Dendritic cell treated with granulocyte-macrophage colony-stimulating factor and Interleukin-4, amounts not matched to agents 40 ng/mL and 50 ng/mL, for 4 days (primary cell): ENCODE measurements at regions not wholly inside any gene's neighbourhood (a gene's known extent, or its start where the extent isn't known, plus 50 kb on each side); places are given as distances from the start of the nearest gene placed in this dataset.

Experiments used
- H3K27ac Mint-ChIP-seq: one replicate; pipeline ENCODE4 v1.8.0; 2022; ENCODE audit warnings: mild to moderate bottlenecking, mixed read lengths
- H3K27me3 Mint-ChIP-seq: one replicate; pipeline ENCODE4 v1.8.0; 2022; ENCODE audit warnings: mild to moderate bottlenecking, mixed read lengths
- H3K36me3 Mint-ChIP-seq: one replicate; pipeline ENCODE4 v1.8.0; 2022; ENCODE audit warnings: low read depth, mixed read lengths
- H3K4me1 Mint-ChIP-seq: one replicate; pipeline ENCODE4 v1.8.0; 2022; ENCODE audit warnings: low read depth, mixed read lengths
- H3K4me3 Mint-ChIP-seq: one replicate; pipeline ENCODE4 v1.8.0; 2022; ENCODE audit warnings: mild to moderate bottlenecking, moderate library complexity, mixed read lengths
- H3K9me3 Mint-ChIP-seq: one replicate; pipeline ENCODE4 v1.8.0; 2022; ENCODE audit warnings: mixed read lengths
- intact Hi-C: fragments of 100-400 bp; cut with micrococcal nuclease; formaldehyde crosslinking; loops from one replicate; pipeline ENCODE4 v1.15.0; 2022

- H3K27ac Mint-ChIP-seq = no peak overlapping the region
Observed at GRCh38 chr4:124079174-124079780, 633.3 kb downstream of the ANKRD50 start.

GRCh38 chr4:124083711-124084110, 628.8 kb downstream of the ANKRD50 start:
- no peak overlapping the region for H3K4me3 Mint-ChIP-seq
- H3K27me3 Mint-ChIP-seq = no peaks in the 10 kb centered on the region
- H3K9me3 Mint-ChIP-seq = peaks cover 16% of the 10 kb centered on the region
- intact Hi-C loops = no loop called here
- no peaks in the 10 kb centered on the region for H3K36me3 Mint-ChIP-seq
- H3K27ac Mint-ChIP-seq = no peak overlapping the region
- no peaks in the 10 kb centered on the region for H3K4me1 Mint-ChIP-seq

More at GRCh38 chr4:124079174-124079780, 633.3 kb downstream of the ANKRD50 start:
- H3K4me1 Mint-ChIP-seq = peaks cover 25% of the 10 kb centered on the region
- no peaks in the 10 kb centered on the region for H3K36me3 Mint-ChIP-seq
- no peak overlapping the region for H3K4me3 Mint-ChIP-seq
- H3K9me3 Mint-ChIP-seq = peaks cover 41% of the 10 kb centered on the region
- H3K27me3 Mint-ChIP-seq = peaks cover 2% of the 10 kb centered on the region
- intact Hi-C loops = no loop called here

- Mint-ChIP-seq H3K9me3 (peaks cover under 1% of the 10 kb centered on the region), H3K4me3 (no peak overlapping the region), H3K4me1 (no peaks in the 10 kb centered on the region), H3K27me3 (no peaks in the 10 kb centered on the region), H3K27ac (no peak overlapping the region), H3K36me3 (no peaks in the 10 kb centered on the region)
- intact Hi-C loops = no loop called here
Observed at GRCh38 chr4:124085561-124086180, 626.9 kb downstream of the ANKRD50 start.

GRCh38 chr4:124090021-124090420, 622.5 kb downstream of the ANKRD50 start:
- Mint-ChIP-seq H3K4me3 (no peak overlapping the region), H3K36me3 (no peaks in the 10 kb centered on the region)

GRCh38 chr4:124092101-124092500, 620.4 kb downstream of the ANKRD50 start:
- Mint-ChIP-seq H3K36me3 (no peaks in the 10 kb centered on the region), H3K27me3 (no peaks in the 10 kb centered on the region), H3K9me3 (no peaks in the 10 kb centered on the region), H3K27ac (no peak overlapping the region), H3K4me3 (no peak overlapping the region), H3K4me1 (no peaks in the 10 kb centered on the region)
- intact Hi-C loops = no loop called here

More at GRCh38 chr4:124090021-124090420, 622.5 kb downstream of the ANKRD50 start:
- H3K4me1 Mint-ChIP-seq = no peaks in the 10 kb centered on the region
- no peak overlapping the region for H3K27ac Mint-ChIP-seq
- no peaks in the 10 kb centered on the region for H3K27me3 Mint-ChIP-seq
- intact Hi-C loops = no loop called here
- H3K9me3 Mint-ChIP-seq = no peaks in the 10 kb centered on the region

GRCh38 chr4:124092541-124092984, 620.0 kb downstream of the ANKRD50 start:
- H3K27ac Mint-ChIP-seq = no peak overlapping the region
- no peaks in the 10 kb centered on the region for H3K9me3 Mint-ChIP-seq
- intact Hi-C loops = no loop called here
- no peaks in the 10 kb centered on the region for H3K27me3 Mint-ChIP-seq
- no peaks in the 10 kb centered on the region for H3K36me3 Mint-ChIP-seq
- H3K4me1 Mint-ChIP-seq = no peaks in the 10 kb centered on the region
- no peak overlapping the region for H3K4me3 Mint-ChIP-seq

- no peaks in the 10 kb centered on the region for H3K36me3 Mint-ChIP-seq
- intact Hi-C loops = no loop called here
- H3K4me1 Mint-ChIP-seq = no peaks in the 10 kb centered on the region
- no peak overlapping the region for H3K27ac Mint-ChIP-seq
- no peak overlapping the region for H3K4me3 Mint-ChIP-seq
- no peaks in the 10 kb centered on the region for H3K27me3 Mint-ChIP-seq
- no peaks in the 10 kb centered on the region for H3K9me3 Mint-ChIP-seq
Observed at GRCh38 chr4:124095621-124096020, 616.9 kb downstream of the ANKRD50 start.

- Mint-ChIP-seq H3K27ac (no peak overlapping the region), H3K4me3 (no peak overlapping the region), H3K36me3 (no peaks in the 10 kb centered on the region), H3K9me3 (no peaks in the 10 kb centered on the region), H3K27me3 (no peaks in the 10 kb centered on the region), H3K4me1 (no peaks in the 10 kb centered on the region)
- intact Hi-C loops = no loop called here
Observed at GRCh38 chr4:124096290-124096689, 616.2 kb downstream of the ANKRD50 start.

- Mint-ChIP-seq H3K9me3 (peaks cover under 1% of the 10 kb centered on the region), H3K27me3 (no peaks in the 10 kb centered on the region), H3K4me3 (no peak overlapping the region), H3K27ac (no peak overlapping the region), H3K36me3 (no peaks in the 10 kb centered on the region), H3K4me1 (no peaks in the 10 kb centered on the region)
- intact Hi-C loops = no loop called here
Observed at GRCh38 chr4:124097447-124097846, 615.1 kb downstream of the ANKRD50 start.

- Mint-ChIP-seq H3K4me3 (no peak overlapping the region), H3K36me3 (no peaks in the 10 kb centered on the region), H3K9me3 (peaks cover 21% of the 10 kb centered on the region), H3K27me3 (no peaks in the 10 kb centered on the region), H3K4me1 (no peaks in the 10 kb centered on the region), H3K27ac (no peak overlapping the region)
- intact Hi-C loops = no loop called here
Observed at GRCh38 chr4:124104101-124104500, 608.4 kb downstream of the ANKRD50 start.

GRCh38 chr4:124104628-124105027, 607.9 kb downstream of the ANKRD50 start:
- peaks cover 21% of the 10 kb centered on the region for H3K9me3 Mint-ChIP-seq
- intact Hi-C loops = no loop called here
- no peaks in the 10 kb centered on the region for H3K36me3 Mint-ChIP-seq
- no peaks in the 10 kb centered on the region for H3K4me1 Mint-ChIP-seq
- H3K27me3 Mint-ChIP-seq = no peaks in the 10 kb centered on the region
- H3K27ac Mint-ChIP-seq = no peak overlapping the region
- no peak overlapping the region for H3K4me3 Mint-ChIP-seq

GRCh38 chr4:124105212-124105611, 607.3 kb downstream of the ANKRD50 start:
- Mint-ChIP-seq H3K4me3 (no peak overlapping the region), H3K4me1 (no peaks in the 10 kb centered on the region), H3K36me3 (no peaks in the 10 kb centered on the region), H3K27me3 (no peaks in the 10 kb centered on the region), H3K9me3 (peaks cover 21% of the 10 kb centered on the region), H3K27ac (no peak overlapping the region)
- intact Hi-C loops = no loop called here

GRCh38 chr4:124111411-124111810, 601.1 kb downstream of the ANKRD50 start:
- Mint-ChIP-seq H3K4me3 (no peak overlapping the region), H3K27me3 (no peaks in the 10 kb centered on the region), H3K36me3 (no peaks in the 10 kb centered on the region), H3K4me1 (no peaks in the 10 kb centered on the region), H3K27ac (no peak overlapping the region), H3K9me3 (no peaks in the 10 kb centered on the region)
- intact Hi-C loops = loop anchor here (10.0 kb wide), 2 partner anchors 547 to 717 kb away; partner anchors contain the start of gene SPRY1

GRCh38 chr4:124111922-124112321, 600.6 kb downstream of the ANKRD50 start:
- Mint-ChIP-seq H3K27me3 (no peaks in the 10 kb centered on the region), H3K4me3 (no peak overlapping the region), H3K36me3 (no peaks in the 10 kb centered on the region), H3K4me1 (no peaks in the 10 kb centered on the region), H3K9me3 (no peaks in the 10 kb centered on the region), H3K27ac (no peak overlapping the region)
- intact Hi-C loops = loop anchor here (1.0 to 10.0 kb wide), 3 partner anchors 340 to 717 kb away; partner anchors contain the start of gene SPRY1
